22Rv1 (cell line): ENCODE measurements at regions not wholly inside any gene's neighbourhood (a gene's known extent, or its start where the extent isn't known, plus 50 kb on each side); places are given as distances from the start of the nearest gene placed in this dataset.

Source experiments
- CTCF ChIP-seq: fragments of 450-650 bp; IDR thresholded peaks from 2 replicates; pipeline ENCODE4 v1.5.1; 2017; ENCODE audit warnings: mild to moderate bottlenecking
- ZFX ChIP-seq: fragments of 450-650 bp; IDR thresholded peaks from 2 replicates; pipeline ENCODE4 v1.6.1; 2017; ENCODE audit warnings: antibody characterized with exemption, borderline replicate concordance

GRCh38 chr9:97773723-97774122 is 76.6 kb upstream of the XPA start:
- no peak for TF ChIP-seq CTCF
- no peak for TF ChIP-seq ZFX
